Urinary bladder (tissue), 3 donors: ENCODE measurements at regions not wholly inside any gene's neighbourhood (a gene's known extent, or its start where the extent isn't known, plus 50 kb on each side); places are given as distances from the start of the nearest gene placed in this dataset.
"Not testable (repeated sequence)": the region's sequence is repeated elsewhere in the genome, so short reads cannot be mapped to it uniquely, and the experiment has no call there.

Source experiments
- DNase-seq: peaks from one replicate; pipeline ENCODE4 v3.0.0-alpha.2; 2015; ENCODE audit errors: extremely low spot score
- H3K27ac ChIP-seq: one replicate; pipeline ENCODE4 v1.5.1; 2013; ENCODE audit warnings: low read depth, mild to moderate bottlenecking, moderate library complexity
- H3K36me3 ChIP-seq: one replicate; pipeline ENCODE4 v1.6.1; 2013; ENCODE audit warnings: mild to moderate bottlenecking, moderate library complexity; ENCODE audit not compliant: insufficient read depth
- H3K4me1 ChIP-seq: one replicate; pipeline ENCODE4 v1.6.1; 2013; ENCODE audit warnings: mild to moderate bottlenecking, moderate library complexity; ENCODE audit not compliant: insufficient read depth
- H3K4me3 ChIP-seq: one replicate; pipeline ENCODE4 v1.5.1; 2013; ENCODE audit warnings: low read depth, low read length
- WGBS: extraction: QIAGEN DNeasy Blood & Tissue Kit; methylation state at CpG from one replicate; pipeline ENCODE4 v1.1.7; 2013; 5-methylcytosine and 5-hydroxymethylcytosine counted together
- donor health status: healthy with polysubstance abuse.
- donor health status: healthy.

DNA sequence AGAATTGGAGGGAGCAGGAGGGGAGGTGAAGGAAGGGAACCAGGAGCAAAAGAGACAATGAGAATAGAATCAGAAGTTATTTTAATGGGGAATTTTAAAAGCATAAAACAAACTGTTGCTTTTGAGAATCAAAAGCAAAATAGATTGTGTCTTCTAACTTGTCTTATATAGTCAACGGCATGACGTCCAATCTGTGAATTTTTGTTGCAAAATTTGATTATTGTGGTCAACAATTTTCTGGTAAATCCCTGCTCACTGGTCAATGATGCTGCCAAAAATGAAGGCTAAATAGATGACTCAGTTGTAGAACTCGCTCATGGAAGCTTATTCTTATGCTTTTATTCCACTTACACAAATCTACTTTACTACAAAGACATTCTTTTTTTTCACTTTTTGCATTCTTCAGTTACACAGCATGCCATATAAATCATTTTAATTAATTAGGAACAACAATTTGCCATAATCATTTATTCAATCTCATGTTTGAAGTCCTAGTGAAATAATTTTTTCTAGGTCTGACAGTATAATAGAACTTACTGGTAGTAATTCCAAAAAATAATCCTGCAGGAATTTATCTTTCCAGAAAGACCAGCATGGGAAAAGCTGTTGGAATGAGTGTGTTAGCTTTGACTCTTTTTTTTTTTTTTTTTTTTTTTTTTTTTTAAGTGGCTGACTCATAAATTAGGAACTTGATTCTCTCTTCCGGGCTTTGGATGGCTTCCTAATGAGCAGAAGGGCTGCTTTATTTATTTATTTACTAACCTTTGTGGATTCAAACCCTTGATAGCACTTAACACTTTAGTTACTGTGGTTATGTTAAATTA is 256.9 kb downstream of the SPRY2 start:
- Histone ChIP-seq H3K27ac (peak overlapping the region; percentile 50), H3K36me3 (no peaks in the 10 kb centered on the region), H3K4me3 (no peak overlapping the region), H3K4me1 (no peaks in the 10 kb centered on the region)
- WGBS: 19% methylated on average over 4 of the region's 4 CpGs
- peak; percentile 13 for DNase-seq

GRCh38 chr13:80083081-80083852 is 257.7 kb downstream of the SPRY2 start:
- peak overlapping the region; percentile 50 for H3K27ac ChIP-seq
- H3K4me3 ChIP-seq: no peak overlapping the region
- no peaks in the 10 kb centered on the region for H3K4me1 ChIP-seq
- no peak for DNase-seq
- H3K36me3 ChIP-seq: no peaks in the 10 kb centered on the region
- 33% methylated on average over 6 of the region's 6 CpGs for WGBS

DNA sequence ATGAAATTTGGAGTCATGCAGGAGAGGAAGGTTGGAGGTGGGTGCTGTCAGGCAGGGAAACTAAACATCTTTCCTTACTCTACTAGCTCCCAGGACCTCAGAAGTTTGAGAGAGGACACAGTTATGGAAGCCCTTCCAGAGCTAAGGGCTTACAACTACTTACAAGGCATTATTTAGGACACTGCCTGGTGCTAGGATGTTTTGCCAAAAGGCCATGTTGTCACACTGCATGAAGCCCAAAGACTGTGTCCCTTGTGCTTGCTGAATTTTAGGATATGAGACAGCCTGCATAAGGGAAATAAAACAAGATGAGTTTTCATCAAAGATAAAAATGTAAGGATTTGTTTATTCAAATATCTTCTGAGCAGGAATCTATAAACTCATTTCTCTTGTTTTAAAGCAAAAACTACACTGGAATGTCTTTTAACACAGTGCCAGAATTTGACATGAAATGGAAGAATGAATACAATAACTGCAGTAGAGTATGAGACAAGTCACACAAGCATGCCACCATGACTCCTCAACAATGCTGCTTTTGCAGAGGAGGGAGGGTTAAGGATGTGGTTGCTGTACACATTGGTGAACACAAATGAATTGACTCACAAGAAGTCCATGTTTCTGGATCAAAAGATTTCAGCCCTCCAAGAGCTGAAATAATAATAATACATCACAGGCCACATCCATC is 258.4 kb downstream of the SPRY2 start:
- Histone ChIP-seq H3K36me3 (no peaks in the 10 kb centered on the region), H3K4me3 (no peak overlapping the region), H3K4me1 (no peaks in the 10 kb centered on the region), H3K27ac (no peak overlapping the region)
- no peak for DNase-seq

- 92% methylated on average over 4 of the region's 4 CpGs for WGBS
- H3K4me3 ChIP-seq: no peak overlapping the region
Measured at GRCh38 chr13:80074811-80075210, 266.1 kb downstream of the SPRY2 start.

DNA sequence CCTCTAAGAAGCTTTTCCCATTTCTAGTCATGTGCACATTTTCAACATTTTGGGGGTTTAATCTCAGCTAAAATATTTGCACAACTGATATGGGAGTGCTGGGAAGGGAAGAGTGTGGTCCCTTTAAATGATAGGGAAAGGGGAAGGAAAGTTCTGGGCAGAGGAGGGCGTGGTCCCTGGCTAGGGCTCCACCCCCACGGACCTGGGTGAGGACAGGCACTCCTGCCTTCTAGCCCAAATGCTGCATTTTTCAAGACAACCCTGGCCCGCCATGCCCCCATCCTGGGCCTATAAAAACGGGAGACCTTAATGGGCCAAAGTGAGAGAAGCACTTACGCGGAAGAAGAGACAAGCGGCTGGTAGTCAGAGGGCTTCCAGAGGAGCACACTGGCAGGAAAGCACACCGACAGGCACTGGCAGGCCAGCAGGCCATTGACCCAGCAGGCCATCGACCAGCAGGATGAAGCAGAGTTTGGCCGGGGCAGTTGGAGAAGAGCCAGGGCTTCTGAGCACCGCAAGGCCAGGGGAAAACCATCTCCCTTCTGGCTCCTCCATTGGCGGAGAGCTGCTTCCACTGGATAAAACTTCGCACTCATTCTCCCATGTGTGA is 266.7 kb downstream of the SPRY2 start:
- no peaks in the 10 kb centered on the region for H3K36me3 ChIP-seq
- 92% methylated on average over 13 of the region's 13 CpGs for WGBS
- no peak for DNase-seq
- no peak overlapping the region for H3K4me3 ChIP-seq
- no peaks in the 10 kb centered on the region for H3K4me1 ChIP-seq
- no peak overlapping the region for H3K27ac ChIP-seq

More at GRCh38 chr13:80074811-80075210, 266.1 kb downstream of the SPRY2 start:
- Histone ChIP-seq H3K27ac (no peak overlapping the region), H3K36me3 (no peaks in the 10 kb centered on the region), H3K4me1 (no peaks in the 10 kb centered on the region)
- no peak for DNase-seq

GRCh38 chr13:80072231-80072630 is 268.7 kb downstream of the SPRY2 start:
- no peak overlapping the region for H3K4me3 ChIP-seq
- H3K27ac ChIP-seq: no peak overlapping the region
- H3K36me3 ChIP-seq: no peaks in the 10 kb centered on the region
- H3K4me1 ChIP-seq: no peaks in the 10 kb centered on the region
- DNase-seq: no peak

GRCh38 chr13:80070024-80070703 is 270.8 kb downstream of the SPRY2 start:
- DNase-seq: no peak
- H3K27ac ChIP-seq: no peak overlapping the region
- WGBS: 72% methylated on average over 11 of the region's 11 CpGs
- H3K4me3 ChIP-seq: no peak overlapping the region
- H3K36me3 ChIP-seq: no peaks in the 10 kb centered on the region
- H3K4me1 ChIP-seq: no peaks in the 10 kb centered on the region

DNA sequence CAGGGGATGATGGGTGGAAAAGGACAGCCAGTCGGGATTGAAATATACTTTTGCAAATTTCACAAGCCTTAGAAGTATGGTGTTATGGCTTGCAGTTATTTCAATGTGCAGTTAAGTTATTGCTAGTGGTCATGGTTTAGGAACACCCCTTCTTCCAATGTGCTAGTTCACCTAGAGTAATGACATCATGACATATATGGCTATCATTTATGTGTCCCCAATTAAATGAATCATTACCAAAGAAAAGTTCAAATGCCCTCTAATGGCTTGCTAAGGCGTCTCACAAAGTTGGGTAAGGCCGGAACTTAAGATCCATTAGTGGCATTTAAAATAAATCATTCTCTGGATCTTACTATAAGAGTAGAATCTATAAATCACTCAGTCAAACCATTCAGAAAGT is 271.6 kb downstream of the SPRY2 start:
- Histone ChIP-seq H3K4me3 (no peak overlapping the region), H3K27ac (no peak overlapping the region), H3K4me1 (no peaks in the 10 kb centered on the region), H3K36me3 (no peaks in the 10 kb centered on the region)
- no peak for DNase-seq
- 91% methylated on average over 3 of the region's 3 CpGs for WGBS

DNA sequence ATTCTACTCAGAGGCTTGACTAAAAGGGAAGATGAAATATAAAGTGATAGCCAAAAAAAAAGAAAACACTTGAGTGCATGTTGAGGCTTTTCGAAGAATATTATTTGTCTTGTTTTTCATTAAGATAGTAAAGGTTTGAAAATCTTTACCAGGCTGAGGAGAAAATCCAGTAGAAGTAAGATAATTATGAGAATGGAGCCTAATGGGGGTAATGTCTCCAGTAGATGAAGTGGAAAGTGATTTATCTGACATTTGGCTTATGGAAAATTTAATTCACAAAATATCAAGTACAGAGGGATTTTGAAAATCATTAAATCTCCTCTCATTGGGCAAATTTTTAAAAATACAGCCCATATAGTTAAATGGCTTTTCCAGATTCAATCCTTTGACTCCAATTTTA is 274.9 kb downstream of the SPRY2 start:
- 60% methylated on average over 1 of the region's 1 CpG for WGBS
- DNase-seq: no peak
- H3K27ac ChIP-seq: no peak overlapping the region
- H3K36me3 ChIP-seq: no peaks in the 10 kb centered on the region
- H3K4me1 ChIP-seq: no peaks in the 10 kb centered on the region
- H3K4me3 ChIP-seq: no peak overlapping the region

- H3K4me3 ChIP-seq, H3K27ac ChIP-seq, H3K36me3 ChIP-seq, DNase-seq, H3K4me1 ChIP-seq: not testable (repeated sequence)
Measured at GRCh38 chr13:80062416-80062815, 278.5 kb downstream of the SPRY2 start.

GRCh38 chr13:80059789-80060188 is 281.1 kb downstream of the SPRY2 start:
- Histone ChIP-seq H3K36me3 (no peaks in the 10 kb centered on the region), H3K4me1 (no peaks in the 10 kb centered on the region), H3K27ac (no peak overlapping the region), H3K4me3 (no peak overlapping the region)
- no peak for DNase-seq
- WGBS: 83% methylated on average over 2 of the region's 2 CpGs

- DNase-seq: no peak
- H3K27ac ChIP-seq: no peak overlapping the region
- H3K4me3 ChIP-seq: no peak overlapping the region
- WGBS: 92% methylated on average over 4 of the region's 4 CpGs
- H3K36me3 ChIP-seq: no peaks in the 10 kb centered on the region
- H3K4me1 ChIP-seq: no peaks in the 10 kb centered on the region
Measured at GRCh38 chr13:80058626-80059025, 282.3 kb downstream of the SPRY2 start.

GRCh38 chr13:80055847-80056246 is 285.1 kb downstream of the SPRY2 start:
- DNase-seq: no peak
- WGBS: 87% methylated on average over 4 of the region's 4 CpGs
- Histone ChIP-seq H3K27ac (no peak overlapping the region), H3K4me3 (no peak overlapping the region), H3K4me1 (no peaks in the 10 kb centered on the region), H3K36me3 (no peaks in the 10 kb centered on the region)
